HG02588 (cell line): ENCODE measurements at regions not wholly inside any gene's neighbourhood (a gene's known extent, or its start where the extent isn't known, plus 50 kb on each side); places are given as distances from the start of the nearest gene placed in this dataset.
A peak's percentile ranks its signal among the peaks of the same experiment; 100 is the strongest.
"Not testable (repeated sequence)": the region's sequence is repeated elsewhere in the genome, so short reads cannot be mapped to it uniquely, and the experiment has no call there.

Experiments used
- ATAC-seq: cut with Tn5 transposase; IDR thresholded peaks from one replicate; pipeline ENCODE4 v1.9.1; 2021; ENCODE audit warnings: mild to moderate bottlenecking, moderate library complexity; ENCODE audit not compliant: unreplicated experiment

DNA sequence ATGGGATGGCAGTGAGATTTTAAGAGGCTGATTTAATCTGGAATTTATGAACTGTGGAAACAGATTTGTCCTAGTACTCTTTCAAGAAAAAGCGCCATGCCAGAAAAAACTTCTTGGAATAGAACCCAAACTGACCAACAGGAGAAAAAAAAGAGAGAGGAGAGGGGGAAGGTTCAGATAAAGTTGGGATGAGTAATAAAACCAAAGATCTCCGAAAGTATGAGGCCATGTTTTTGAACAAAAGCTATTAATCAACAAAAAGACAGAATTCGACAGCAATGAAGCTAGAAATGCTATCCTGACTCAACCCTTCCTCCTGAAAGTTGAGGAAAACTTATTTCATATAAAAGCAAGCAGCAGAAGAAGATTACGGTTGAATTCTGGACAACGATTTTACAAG lies 135.5 kb downstream of the CEMIP2 start:
- ATAC-seq: no peak

DNA sequence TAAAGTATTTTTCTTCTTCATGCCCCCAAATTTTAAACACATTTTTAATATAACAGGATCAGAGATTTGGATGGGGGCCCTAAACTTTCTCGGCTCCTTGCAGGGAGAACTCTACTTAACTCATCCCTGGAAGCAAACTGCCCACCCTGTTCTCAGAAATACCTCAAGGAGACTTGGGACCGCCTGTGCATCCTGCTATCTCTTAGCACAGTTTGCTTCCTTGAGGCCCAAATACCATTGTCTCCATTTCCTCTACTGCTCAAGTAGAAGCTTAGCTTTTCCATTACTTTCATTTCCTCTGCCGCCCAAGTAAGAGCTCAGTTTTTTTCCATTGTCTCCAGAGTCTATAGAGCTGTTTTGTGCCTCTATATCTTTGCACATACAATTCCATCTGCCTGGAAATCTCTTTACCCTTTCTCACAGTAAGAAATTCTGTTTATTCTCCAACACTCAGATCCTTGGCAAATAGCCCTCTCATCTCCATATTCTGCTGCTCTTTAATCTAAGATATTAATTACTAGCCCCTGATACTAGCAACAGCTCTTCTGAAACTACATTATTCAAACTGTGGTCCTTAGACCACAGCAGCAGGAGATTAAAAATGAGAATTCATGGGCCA lies 137.8 kb downstream of the CEMIP2 start:
- ATAC-seq: no peak

DNA sequence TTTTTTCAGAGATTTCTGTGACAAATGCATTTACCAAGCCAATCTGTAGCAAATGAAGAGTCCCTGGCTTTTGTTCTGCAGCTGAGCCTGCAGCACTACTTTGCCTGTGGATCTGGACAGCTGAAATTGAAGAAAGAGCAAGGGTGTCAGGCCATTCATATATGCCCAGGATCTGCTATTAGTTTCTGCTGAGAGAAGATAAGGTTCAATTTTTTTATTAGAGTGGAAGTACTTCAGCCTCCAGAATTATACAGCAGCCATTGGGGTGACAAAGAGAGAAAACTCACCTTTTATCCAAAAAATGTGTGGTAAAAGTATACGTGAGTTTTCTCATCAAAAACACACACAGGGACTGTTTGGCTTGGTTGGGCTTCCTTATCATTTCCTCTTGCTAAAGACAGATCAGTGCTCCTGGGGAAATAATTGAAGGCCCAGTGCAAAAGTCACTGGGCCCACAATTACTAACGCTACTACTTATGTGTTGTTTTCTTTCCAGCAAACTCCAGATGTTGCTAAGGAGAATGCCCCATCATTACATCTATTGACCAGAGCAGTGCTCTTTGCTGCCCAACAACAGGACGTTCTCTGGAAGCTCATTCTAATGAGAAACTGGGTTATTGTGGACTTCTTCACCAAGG lies 138.6 kb downstream of the CEMIP2 start:
- ATAC-seq: no peak

DNA sequence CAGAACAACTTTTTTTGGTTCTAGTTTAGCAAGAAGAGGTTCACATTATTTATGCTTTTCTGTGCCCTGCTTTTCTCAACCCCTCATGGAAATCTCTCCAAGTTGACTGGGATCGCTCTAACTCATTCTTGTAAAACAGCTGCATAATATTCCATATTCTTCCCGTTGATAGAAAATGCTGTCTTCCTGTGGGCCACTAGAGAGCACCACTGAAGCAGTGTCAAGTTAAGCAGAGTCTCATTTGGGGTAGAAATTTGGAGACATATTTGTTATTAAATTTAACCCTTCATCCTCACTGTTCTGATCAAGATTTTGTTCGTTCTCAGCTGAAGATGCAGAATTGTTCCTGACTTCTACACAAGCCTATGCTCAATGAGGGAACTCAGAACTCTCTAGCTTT lies 140.1 kb downstream of the CEMIP2 start:
- no peak for ATAC-seq

DNA sequence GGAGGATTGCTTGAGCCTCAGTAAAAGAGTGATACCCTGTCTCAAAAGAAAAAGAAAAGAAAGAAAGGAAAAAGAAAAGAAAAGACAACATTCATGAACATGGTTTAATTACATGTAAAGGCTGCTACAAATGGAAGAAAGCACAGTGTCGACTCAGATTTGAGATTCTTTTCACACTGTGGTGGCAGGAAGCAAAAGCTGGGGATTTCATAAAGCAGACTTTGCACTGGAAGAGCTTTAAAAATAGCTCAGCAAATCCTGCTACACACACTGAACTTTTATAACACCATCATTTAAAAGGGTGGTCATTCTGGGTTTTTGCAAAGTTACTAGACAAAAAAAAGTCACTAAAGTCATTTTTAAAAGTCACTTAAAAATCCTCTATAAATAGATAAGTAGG lies 140.8 kb downstream of the CEMIP2 start:
- ATAC-seq: no peak

DNA sequence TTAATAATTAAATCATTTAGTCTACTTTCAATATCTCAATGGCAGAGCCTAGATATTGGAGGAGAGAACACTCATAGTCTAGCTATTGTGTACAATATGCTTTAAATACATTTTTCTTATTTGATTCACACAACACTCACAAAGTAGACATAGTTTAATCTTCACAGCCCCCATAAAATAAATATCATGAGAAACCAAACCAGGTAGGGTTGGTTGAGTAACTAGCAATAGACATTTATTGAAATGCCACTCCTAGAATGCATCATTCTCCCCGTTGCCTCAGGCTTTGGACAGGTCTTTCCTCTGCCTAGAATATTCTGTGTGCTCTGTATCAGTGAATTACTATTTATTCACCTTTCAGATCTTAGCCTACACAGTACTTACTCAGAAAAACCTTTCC lies 141.9 kb downstream of the CEMIP2 start:
- ATAC-seq: no peak

DNA sequence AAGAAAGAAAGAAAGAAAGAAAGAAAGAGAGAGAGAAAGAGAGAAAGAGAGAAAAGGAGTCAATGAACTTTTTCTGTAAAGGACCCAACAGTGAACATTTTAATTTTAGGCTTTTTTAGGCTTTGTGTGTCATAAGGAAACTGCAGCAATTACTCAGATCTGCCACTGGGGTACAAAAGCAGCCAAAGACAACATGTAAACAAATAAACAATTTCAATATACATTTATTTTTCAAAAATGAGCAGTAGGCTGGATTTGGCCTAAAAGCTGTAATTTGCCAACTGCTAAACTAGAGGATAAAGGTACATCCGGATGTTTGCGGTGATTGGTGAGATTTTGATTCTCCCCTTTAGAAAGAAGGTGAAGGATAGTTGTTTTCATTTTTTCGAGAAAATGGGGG lies 143.6 kb downstream of the CEMIP2 start:
- ATAC-seq: no peak

DNA sequence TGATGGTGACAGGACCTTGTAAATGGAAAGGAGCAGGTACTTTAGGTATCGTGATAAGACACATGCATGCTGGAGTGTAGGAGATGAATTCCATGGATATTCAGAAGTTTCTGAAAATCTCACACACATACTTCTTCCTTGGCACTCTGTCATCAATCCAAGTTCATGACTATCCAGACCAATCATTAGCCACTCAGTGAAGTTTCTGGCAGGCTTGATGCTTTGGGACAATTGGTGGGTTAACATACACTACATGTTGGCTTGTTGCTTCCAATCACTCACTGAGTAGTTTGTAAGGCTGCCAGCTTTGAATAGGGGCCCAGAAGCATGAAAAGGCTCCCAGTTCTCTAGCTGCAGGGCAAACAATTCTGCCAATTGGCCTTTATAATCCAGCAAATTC lies 147.6 kb downstream of the CEMIP2 start:
- no peak for ATAC-seq

DNA sequence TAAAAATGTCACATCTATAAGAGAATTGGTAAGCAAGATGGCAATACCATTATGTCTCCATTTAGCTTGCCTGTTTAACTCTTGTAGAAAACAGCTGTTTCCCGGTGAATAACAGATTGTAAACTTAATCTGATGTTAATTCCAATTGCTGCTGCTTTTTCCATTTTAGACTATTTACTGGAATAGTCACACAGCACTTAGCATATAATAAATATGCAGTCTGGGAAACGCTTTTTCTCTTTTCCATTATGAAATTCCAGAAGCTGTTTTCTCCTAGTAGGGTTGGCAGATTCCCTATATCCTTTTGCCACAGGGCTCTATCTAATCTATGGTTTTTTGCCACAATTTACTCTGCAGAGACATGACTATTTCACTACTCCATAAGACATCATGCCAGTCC lies 148.0 kb downstream of the CEMIP2 start:
- no peak for ATAC-seq

DNA sequence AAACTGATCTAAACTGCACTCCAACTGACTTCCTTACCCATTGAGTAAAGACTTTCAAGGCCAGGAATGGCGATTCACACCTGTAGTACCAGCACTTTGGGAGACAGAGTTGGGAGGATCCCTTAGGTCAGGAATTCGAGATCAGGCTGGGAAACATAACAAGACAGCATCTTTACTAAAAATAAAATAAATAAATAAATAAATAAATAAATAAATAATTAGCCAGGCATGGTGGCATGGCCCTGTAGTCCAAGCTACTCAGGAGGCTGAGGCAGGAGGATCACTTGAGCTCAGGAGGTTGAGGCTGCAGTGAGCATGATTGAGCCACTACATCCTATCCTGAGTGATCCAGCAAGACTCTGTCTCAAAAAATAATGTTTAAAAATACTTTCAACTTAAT lies 148.4 kb downstream of the CEMIP2 start:
- ATAC-seq: no peak

DNA sequence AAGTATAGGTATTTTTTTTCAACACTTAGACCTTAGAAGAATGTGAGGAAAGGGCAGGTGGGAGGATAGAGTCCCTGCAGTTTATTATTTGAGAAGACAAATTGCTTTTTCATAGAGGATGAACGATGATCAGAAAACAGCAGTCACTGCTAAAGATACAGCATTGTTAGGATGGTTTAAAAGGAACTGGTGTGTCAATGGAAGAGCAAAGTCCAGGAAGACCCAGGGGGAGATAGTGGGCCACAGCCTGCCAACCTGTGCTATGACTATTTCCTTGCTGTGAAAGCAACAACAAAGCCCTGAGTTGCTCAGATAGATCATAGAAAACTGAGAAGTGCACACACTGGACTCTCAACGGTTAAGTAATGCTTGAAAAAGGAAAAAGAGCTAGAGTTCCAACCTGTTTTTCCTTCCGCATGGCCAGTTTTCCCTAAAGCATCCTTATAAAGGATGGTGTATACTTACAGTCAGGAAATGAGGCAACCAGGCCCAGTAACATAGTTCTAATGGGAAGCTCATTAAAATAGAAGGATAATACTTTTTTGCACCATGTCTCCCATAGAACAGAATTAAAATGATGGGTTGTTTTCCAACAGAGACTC lies 153.8 kb downstream of the CEMIP2 start:
- ATAC-seq: no peak

DNA sequence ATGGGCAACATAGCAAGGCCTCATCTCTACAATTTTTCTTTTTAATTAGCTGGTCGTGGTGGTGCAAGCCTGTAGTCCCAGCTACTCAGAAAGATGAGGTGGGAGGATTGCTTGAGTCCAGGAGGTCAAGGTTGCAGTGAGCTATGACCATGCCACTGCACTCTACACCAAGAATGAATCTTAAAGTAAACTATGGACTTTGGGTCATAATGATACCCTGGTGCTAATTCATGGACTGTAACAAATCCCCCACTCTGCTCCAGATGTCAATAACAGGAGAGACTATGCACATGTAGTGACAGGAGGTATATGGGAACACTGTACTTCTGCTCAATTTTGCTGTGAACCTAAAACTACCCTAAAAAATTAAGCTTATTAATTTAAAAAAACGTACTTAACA lies 155.4 kb downstream of the CEMIP2 start:
- no peak for ATAC-seq

DNA sequence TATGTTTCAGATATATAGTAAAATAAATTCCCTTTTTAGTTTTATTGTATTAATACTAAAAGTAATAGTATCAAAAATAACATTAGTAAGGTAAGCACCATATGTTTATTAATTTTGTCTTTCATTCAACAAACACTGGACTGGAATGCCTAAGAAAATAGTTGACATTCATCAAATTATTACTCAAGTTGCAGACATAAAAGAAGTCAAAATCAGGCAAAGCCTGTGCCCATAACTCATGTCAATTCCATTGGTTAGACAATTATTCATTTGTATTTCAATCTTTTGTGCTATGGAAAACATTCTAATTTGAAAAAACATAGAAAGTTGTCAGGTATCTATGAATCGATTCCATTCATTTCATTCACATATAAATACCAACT lies 158.9 kb downstream of the CEMIP2 start:
- ATAC-seq: no peak

DNA sequence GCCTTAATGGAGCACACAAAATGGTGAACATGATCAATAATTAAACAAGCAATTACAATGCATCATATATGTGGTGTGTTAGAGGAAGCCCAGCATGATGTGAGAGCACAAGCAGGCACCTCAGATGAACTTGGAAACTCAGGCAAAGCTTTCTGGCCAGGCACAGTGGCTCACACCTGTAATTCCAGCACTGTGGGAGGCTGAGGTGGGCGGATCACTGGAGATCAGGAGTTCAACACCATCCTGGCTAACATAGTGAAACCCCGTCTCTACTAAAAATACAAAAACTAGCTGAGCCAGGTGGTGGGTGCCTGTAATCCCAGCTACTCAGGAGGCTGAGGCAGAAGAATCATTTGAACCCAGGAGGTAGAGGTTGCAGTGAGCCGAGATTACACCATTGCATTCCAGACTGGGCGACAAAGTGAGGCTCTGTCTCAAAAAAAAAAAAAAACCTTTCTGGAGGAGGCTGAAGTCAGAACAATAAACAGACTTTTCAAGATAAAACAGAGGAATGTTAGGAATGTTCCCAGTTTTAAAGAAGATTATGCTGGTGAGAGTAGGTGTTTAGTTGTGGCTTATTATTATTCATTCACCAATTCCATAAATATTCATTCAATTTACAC lies 159.4 kb downstream of the CEMIP2 start:
- no peak for ATAC-seq

DNA sequence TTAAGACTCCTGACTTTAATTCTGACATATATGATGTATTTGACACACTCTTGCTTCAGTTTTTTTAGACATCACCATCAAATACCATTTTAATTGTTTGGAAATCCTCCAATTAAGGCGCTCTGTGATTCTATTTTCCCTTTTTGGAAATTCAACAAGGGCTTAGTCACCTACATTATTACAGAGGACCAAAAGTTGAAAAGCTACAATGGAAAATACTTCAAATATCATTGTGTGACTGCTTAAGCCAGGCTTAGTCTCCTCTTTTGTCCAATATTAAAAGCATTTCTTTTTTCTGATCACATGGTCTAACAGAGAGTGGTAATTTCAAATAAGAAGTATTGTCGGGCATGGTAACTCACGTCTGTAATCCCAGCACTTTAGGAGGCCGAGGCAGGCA lies 160.3 kb downstream of the CEMIP2 start:
- no peak for ATAC-seq

DNA sequence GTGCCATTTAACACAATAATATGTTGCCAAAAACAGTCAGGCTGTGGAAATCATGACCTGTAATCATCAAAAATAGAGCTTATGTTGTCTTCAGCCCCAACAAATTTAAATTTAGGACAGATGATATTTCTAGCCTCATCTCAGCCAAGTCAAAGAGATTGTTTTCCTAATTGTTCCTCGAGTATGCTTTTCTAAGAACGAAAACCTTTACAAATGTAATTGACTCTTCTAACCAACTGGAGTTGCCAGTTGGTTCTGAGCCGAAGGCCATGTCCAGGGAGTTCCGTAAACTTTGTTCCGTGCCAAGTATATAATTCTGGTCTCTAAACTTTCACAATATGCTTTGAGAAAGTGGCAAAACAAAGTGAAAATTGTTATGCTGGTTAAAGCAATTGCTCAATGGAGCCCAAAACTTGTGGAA lies 160.8 kb downstream of the CEMIP2 start:
- no peak for ATAC-seq

DNA sequence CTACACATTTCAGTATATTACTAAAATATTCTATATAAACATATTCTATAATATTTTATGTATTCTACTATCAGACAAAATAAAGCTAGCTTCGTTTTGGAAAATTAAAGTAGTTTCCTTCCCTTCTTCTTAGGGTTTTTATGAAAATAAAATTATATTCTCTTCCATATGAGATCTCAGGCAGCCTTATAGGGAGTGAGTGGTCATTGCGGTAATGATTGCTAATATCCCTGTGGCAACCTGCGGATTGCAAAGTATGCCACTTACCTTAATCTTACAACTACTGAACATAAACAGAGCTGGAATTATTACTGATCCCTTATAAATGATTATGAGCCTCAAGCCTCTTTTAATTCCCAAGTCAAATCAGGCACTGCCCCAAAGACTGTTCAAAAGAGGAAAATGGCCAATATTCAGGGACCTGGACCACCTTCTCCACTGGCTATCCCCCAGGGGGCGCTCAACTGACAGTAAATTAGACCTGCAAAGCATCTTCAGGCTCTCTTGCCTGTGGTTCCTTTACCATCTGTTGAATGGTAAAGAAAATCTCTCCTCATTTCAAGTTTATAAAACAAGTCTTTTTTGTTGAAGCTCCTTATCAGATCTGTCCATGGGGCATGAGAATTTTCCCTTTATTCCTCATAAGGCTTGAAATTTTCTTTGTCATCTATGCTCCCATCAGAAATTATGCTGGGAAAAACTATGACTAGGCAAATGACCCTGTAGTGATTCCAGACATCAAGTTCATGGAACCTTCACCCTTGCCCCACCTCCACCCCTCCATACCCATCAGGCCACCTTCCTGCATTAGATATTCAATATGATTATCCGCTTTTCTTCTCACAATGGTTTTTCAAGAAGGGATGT lies 163.9 kb downstream of the CEMIP2 start:
- ATAC-seq: peak; percentile 89

DNA sequence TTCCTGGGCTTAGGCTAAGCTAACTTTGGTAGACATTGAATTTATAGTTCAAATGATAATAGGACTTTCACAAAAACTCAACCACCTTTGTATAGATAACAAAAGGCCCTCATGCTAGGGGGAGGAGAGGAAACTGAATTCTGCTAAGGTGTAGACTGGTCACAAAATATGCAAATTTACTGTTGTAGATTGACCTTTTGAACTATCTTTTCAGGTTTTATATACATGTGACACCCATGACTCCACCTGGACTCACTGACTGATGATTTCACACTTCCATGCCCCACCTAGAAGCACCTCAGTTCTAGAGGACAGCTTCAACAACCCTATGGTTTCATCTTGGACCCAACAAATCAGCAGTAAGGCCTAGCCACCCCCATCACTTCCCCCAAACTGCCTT lies 165.7 kb downstream of the CEMIP2 start:
- no peak for ATAC-seq

DNA sequence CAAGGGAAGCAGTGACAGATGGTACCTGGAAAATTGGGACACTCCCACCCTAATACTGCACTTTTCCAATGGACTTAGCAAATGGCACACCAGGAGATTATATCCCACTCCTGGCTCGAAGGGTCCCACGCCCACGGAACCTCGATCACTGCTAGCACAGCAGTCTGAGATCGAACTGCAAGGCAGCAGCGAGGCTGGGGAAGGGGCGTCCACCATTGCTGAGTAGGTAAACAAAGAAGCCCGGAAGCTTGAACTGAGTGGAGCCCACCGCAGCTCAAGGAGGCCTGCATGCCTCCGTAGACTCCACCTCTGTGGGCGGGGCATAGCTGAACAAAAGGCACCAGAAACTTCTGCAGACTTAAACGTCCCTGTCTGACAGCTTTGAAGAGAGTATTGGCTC lies 172.6 kb downstream of the CEMIP2 start:
- not testable (repeated sequence) for ATAC-seq

DNA sequence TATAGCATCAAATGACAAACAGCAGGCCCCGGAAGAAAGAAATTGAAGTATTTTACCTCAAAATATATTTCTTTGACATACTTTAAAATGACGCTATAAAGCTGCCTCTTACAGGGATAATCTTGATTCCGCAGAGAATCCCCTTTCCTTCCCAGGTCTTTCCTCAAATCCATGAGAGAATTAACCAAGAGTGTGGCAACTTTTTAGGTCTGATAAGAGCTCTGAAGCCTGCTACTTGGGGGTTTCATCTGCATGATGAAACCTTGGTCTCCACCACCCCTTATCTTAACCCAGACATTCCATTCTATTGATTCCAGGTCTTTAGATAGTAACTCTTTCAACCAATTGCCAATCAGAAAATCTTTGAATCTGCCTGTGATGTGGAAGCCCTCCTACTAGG lies 173.8 kb downstream of the CEMIP2 start:
- ATAC-seq: no peak

DNA sequence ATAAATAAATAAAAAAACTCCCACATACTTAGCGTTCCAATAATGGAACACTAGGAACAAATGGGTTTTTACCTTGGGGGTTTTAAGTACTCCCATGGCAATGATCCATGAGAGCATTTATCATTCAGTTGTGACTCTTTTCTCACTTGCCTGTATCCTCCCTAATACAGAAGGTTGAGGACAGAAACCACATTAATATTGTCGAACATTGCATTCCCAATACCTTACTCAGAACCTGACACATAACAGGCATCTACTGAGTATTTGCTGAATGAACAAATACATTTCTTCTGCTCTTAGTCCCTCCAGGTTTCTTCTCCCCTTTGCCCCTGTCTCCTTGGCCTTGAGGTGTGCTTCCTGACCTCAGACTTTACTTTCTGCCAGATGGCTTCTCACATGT lies 175.9 kb downstream of the CEMIP2 start:
- no peak for ATAC-seq
